Heart left ventricle (tissue), 16 donors: ENCODE measurements at regions not wholly inside any gene's neighbourhood (a gene's known extent, or its start where the extent isn't known, plus 50 kb on each side); places are given as distances from the start of the nearest gene placed in this dataset.

Source experiments
- ATAC-seq, 4 donors: fragments of 200-7000 bp; cut with Tn5 transposase; one replicate each; pipeline ENCODE4 v1.9.1; 2020 to 2022; ENCODE audit warnings: moderate library complexity in 4 of 4, mild to moderate bottlenecking in 3 of 4, moderate number of reproducible peaks in 1 of 4
- DNase-seq, 5 donors: peaks; one replicate each; pipeline ENCODE4 v3.0.0-alpha.2; 2020
- H3K27ac ChIP-seq, 12 donors: fragments of 200-600 bp; sonication (generic) in 4 of 12; one replicate each; pipeline versions ENCODE4 v1.5.0 to v1.8.0; 2016 to 2022; ENCODE audit warnings: mild to moderate bottlenecking in 2 of 12
- H3K27me3 ChIP-seq, 9 donors: fragments of 200-600 bp; sonication (generic) in 2 of 9; one replicate each; pipeline versions ENCODE4 v1.5.1 to v1.8.0; 2016 to 2022; ENCODE audit warnings: mild to moderate bottlenecking in 3 of 9
- H3K36me3 ChIP-seq, 9 donors: fragments of 200-600 bp; sonication (generic) in 2 of 9; one replicate each; pipeline versions ENCODE4 v1.5.0 to v1.8.0; 2018 to 2022; ENCODE audit warnings: mild to moderate bottlenecking in 2 of 9
- H3K4me1 ChIP-seq, 12 donors: fragments of 200-600 bp; sonication (generic) in 4 of 12; one replicate each; pipeline versions ENCODE4 v1.5.0 to v1.8.0; 2016 to 2022; ENCODE audit warnings: mild to moderate bottlenecking in 3 of 12
- H3K4me3 ChIP-seq, 12 donors: fragments of 200-600 bp; sonication (generic) in 4 of 12; one replicate each; pipeline versions ENCODE4 v1.5.0 to v1.8.0; 2017 to 2022; ENCODE audit warnings: mild to moderate bottlenecking in 9 of 12, moderate library complexity in 4 of 12
- H3K9me3 ChIP-seq, 12 donors: fragments of 200-600 bp; sonication (generic) in 4 of 12; one replicate each; pipeline versions ENCODE4 v1.5.0 to v1.8.0; 2016 to 2022; ENCODE audit warnings: mild to moderate bottlenecking in 1 of 12
- CTCF ChIP-seq, 12 donors: fragments of 200-600 bp; sonication (generic) in 4 of 12; IDR thresholded peaks; one replicate each; pipeline versions ENCODE4 v1.5.0 to v1.8.0; 2018 to 2022; ENCODE audit warnings: antibody characterized with exemption in 12 of 12, mild to moderate bottlenecking in 5 of 12
- POLR2A ChIP-seq, 2 donors: fragments of 450-650 bp; IDR thresholded peaks; one replicate each; pipeline ENCODE4 v1.6.1; 2017; ENCODE audit warnings: antibody characterized with exemption in 2 of 2, mild to moderate bottlenecking in 2 of 2, moderate library complexity in 2 of 2
- WGBS, 4 donors: extraction: QIAGEN DNeasy Blood & Tissue Kit in 2 of 4; methylation state at CpG; one replicate each; pipeline versions ENCODE4 v1.1.5 to v1.1.7; 2013 to 2018; 5-methylcytosine and 5-hydroxymethylcytosine counted together
- intact Hi-C, 10 donors: fragments of 100-400 bp; cut with DNase I; formaldehyde crosslinking; loops; one replicate each; pipeline versions ENCODE4 v1.11.1 to v1.14.2; 2022
- donor health status: ischemic (EF 13 %, LVEDD 7.1; RV severe dilation, severe dysfunction).
- donor health status: healthy with polysubstance abuse.
- donor health status: DM: no; HTN: yes; CAD: no.
- donor health status: DM: no; HTN: no; CAD: no.
- donor health status: ischemic (EF 25% LVEDD 6.9; RV normal size, moderate dysfunction).
- donor health status: ischemic (EF 25% LVEDD 5.7; RV mildly dilated, moderate dysfunction).
- donor health status: healthy.
- donor health status: DM: yes; HTN: yes; CAD: no.
- donor health status: ischemic (EF 35%, LVEDD 5.7; RV mildly dilated, moderate dysfunction).
- donor health status: nonischemic (EF 11% LVEDD 7.7; RV severe dilation, severe dysfunction).
- donor health status: DM: yes; HTN: yes; CAD: no.
- donor health status: PGD.
- donor health status: ischemic (EF 29% LVEDD 5.4; RV normal size, mild dysfunction).
- donor health status: nonischemic (EF 23%, LVEDD 6.1; RV moderate dilation, normal function).

GRCh38 chr1:29586991-29587745, 350.8 kb downstream of the PTPRU start:
- H3K4me3 ChIP-seq: no peak overlapping the region
- H3K36me3 ChIP-seq: no peaks in the 10 kb centered on the region
- ATAC-seq: no peak
- no peak overlapping the region for H3K27ac ChIP-seq
- WGBS, 4 donors: 48 to 67% (median 55%) methylated on average over 3 to 4 of the region's 4 CpGs
- no peaks in the 10 kb centered on the region for H3K4me1 ChIP-seq
- peaks cover 0 to 34% (median 7%) of the 10 kb centered on the region in 9 donors for H3K27me3 ChIP-seq
- TF ChIP-seq POLR2A (IDR thresholded peaks at IDR 0.05): no peak
- TF ChIP-seq CTCF (IDR thresholded peaks at IDR 0.05): no peak
- no peaks in the 10 kb centered on the region for H3K9me3 ChIP-seq
- intact Hi-C loops: no loop called here
- DNase-seq: no peak

GRCh38 chr1:29586215-29586614, 349.9 kb downstream of the PTPRU start:
- intact Hi-C loops: no loop called here
- Histone ChIP-seq H3K9me3 (no peaks in the 10 kb centered on the region), H3K4me3 (no peak overlapping the region), H3K36me3 (no peaks in the 10 kb centered on the region), H3K27me3 (peaks cover 0 to 36% (median 6%) of the 10 kb centered on the region in 9 donors), H3K4me1 (no peaks in the 10 kb centered on the region), H3K27ac (no peak overlapping the region)
- ATAC-seq: no peak
- DNase-seq: no peak
- WGBS, 4 donors: 70 to 89% (median 78%) methylated on average over 2 to 5 of the region's 5 CpGs
- TF ChIP-seq POLR2A (IDR thresholded peaks at IDR 0.05): no peak
- no peak for TF ChIP-seq CTCF (IDR thresholded peaks at IDR 0.05)

- DNase-seq: no peak
- TF ChIP-seq POLR2A (IDR thresholded peaks at IDR 0.05): no peak
- no peak for TF ChIP-seq CTCF (IDR thresholded peaks at IDR 0.05)
- no peak overlapping the region for H3K4me3 ChIP-seq
- H3K4me1 ChIP-seq: no peaks in the 10 kb centered on the region
- no peak overlapping the region for H3K27ac ChIP-seq
- H3K36me3 ChIP-seq: no peaks in the 10 kb centered on the region
- 71 to 79% (median 77%) methylated on average over 5 to 6 of the region's 6 CpGs for WGBS, 4 donors
- no peaks in the 10 kb centered on the region for H3K9me3 ChIP-seq
- ATAC-seq: no peak
- peaks cover 0 to 36% (median 6%) of the 10 kb centered on the region in 9 donors for H3K27me3 ChIP-seq
- intact Hi-C loops: no loop called here
These were observed 349.3 kb downstream of the PTPRU start for GRCh38 chr1:29585656-29586055.

GRCh38 chr1:29585201-29585600, 348.9 kb downstream of the PTPRU start:
- ATAC-seq: no peak
- Histone ChIP-seq H3K9me3 (no peaks in the 10 kb centered on the region), H3K4me1 (no peaks in the 10 kb centered on the region), H3K4me3 (no peak overlapping the region), H3K27me3 (peaks cover 0 to 36% (median 6%) of the 10 kb centered on the region in 9 donors), H3K27ac (no peak overlapping the region), H3K36me3 (no peaks in the 10 kb centered on the region)
- no peak for DNase-seq
- TF ChIP-seq CTCF (IDR thresholded peaks at IDR 0.05) (no peak), POLR2A (IDR thresholded peaks at IDR 0.05) (no peak)
- WGBS, 4 donors: 37 to 80% (median 76%) methylated on average over 2 to 7 of the region's 7 CpGs
- intact Hi-C loops: no loop called here
